Neural cell (in vitro differentiated cells): ENCODE measurements at regions not wholly inside any gene's neighbourhood (a gene's known extent, or its start where the extent isn't known, plus 50 kb on each side); places are given as distances from the start of the nearest gene placed in this dataset.

Experiments used
- H2AFZ ChIP-seq: fragments of 200-600, 300-800 bp; sonication (generic), shearing (Covaris generic); 2 replicates; pipeline ENCODE4 v1.6.0; 2014; ENCODE audit warnings: low read depth, mild to moderate bottlenecking, antibody characterized with exemption, low read length, moderate library complexity
- H3F3A ChIP-seq: fragments of 200-600 bp; shearing (Covaris generic); 2 replicates; pipeline ENCODE4 v1.6.1; 2016; ENCODE audit warnings: mild to moderate bottlenecking, moderate library complexity, mixed read lengths, antibody characterized with exemption, low read length; ENCODE audit not compliant: insufficient read depth, poor library complexity, severe bottlenecking
- H3K27ac ChIP-seq: fragments of 200-600, 300-800 bp; sonication (generic), shearing (Covaris generic); 2 replicates; pipeline ENCODE4 v1.5.1; 2014; ENCODE audit warnings: mild to moderate bottlenecking, low read length, moderate library complexity
- H3K27me3 ChIP-seq: fragments of 300-800, 200-600 bp; sonication (generic), shearing (Covaris generic); 2 replicates; pipeline ENCODE4 v1.6.0; 2014; ENCODE audit warnings: mild to moderate bottlenecking, low read depth, low read length, moderate library complexity; ENCODE audit not compliant: insufficient read depth
- H3K36me3 ChIP-seq: fragments of 300-800, 200-600 bp; sonication (generic), shearing (Covaris generic); 2 replicates; pipeline ENCODE4 v1.5.1; 2014; ENCODE audit warnings: mild to moderate bottlenecking, antibody characterized with exemption, low read length, moderate library complexity; ENCODE audit not compliant: insufficient read depth
- H3K4me2 ChIP-seq: fragments of 300-800, 200-600 bp; sonication (generic), shearing (Covaris generic); 2 replicates; pipeline ENCODE4 v1.6.0; 2014; ENCODE audit warnings: mild to moderate bottlenecking, low read length
- H3K4me3 ChIP-seq: fragments of 300-800, 200-600 bp; sonication (generic), shearing (Covaris generic); 2 replicates; pipeline ENCODE4 v1.5.1; 2014; ENCODE audit warnings: mild to moderate bottlenecking, low read length, moderate library complexity
- H3K79me2 ChIP-seq: fragments of 200-600 bp; shearing (Covaris generic); replicated peaks from 2 replicates; pipeline ENCODE4 v1.6.0; 2014; ENCODE audit warnings: mild to moderate bottlenecking, low read length, moderate library complexity; ENCODE audit not compliant: insufficient read depth
- H3K9ac ChIP-seq: fragments of 300-800, 200-600 bp; sonication (generic), shearing (Covaris generic); 2 replicates; pipeline ENCODE4 v1.6.1; 2016; ENCODE audit warnings: mild to moderate bottlenecking, low read length, mixed read lengths
- H3K9me2 ChIP-seq: fragments of 200-600 bp; shearing (Covaris generic); 2 replicates; pipeline ENCODE4 v1.6.1; 2016; ENCODE audit warnings: mild to moderate bottlenecking, low read length, mixed read lengths; ENCODE audit not compliant: insufficient read depth
- H3K9me3 ChIP-seq: fragments of 200-600, 300-800 bp; sonication (generic), shearing (Covaris generic); 2 replicates; pipeline ENCODE4 v1.6.1; 2016; ENCODE audit warnings: mild to moderate bottlenecking, mixed run types, low read length, moderate library complexity, mixed read lengths
- H4K20me1 ChIP-seq: fragments of 200-600 bp; shearing (Covaris generic); 2 replicates; pipeline ENCODE4 v1.6.1; 2016; ENCODE audit warnings: mild to moderate bottlenecking, mixed run types; ENCODE audit not compliant: insufficient read depth
- EP300 ChIP-seq: fragments of 450-650 bp; conservative IDR thresholded peaks from 2 replicates; pipeline ENCODE4 v1.6.1; 2014; ENCODE audit warnings: antibody characterized with exemption, mild to moderate bottlenecking, moderate library complexity; ENCODE audit not compliant: poor library complexity, severe bottlenecking
- EZH2 ChIP-seq: fragments of 200-600, 300-800 bp; shearing (Covaris generic), sonication (generic); IDR thresholded peaks from 2 replicates; pipeline ENCODE4 v1.6.1; 2014; ENCODE audit warnings: antibody characterized with exemption, low read length, borderline replicate concordance, mild to moderate bottlenecking; ENCODE audit not compliant: insufficient read depth, poor library complexity, severe bottlenecking
- MXI1 ChIP-seq: fragments of 450-650 bp; conservative IDR thresholded peaks from 2 replicates; pipeline ENCODE4 v1.6.1; 2014; ENCODE audit warnings: antibody characterized with exemption, mild to moderate bottlenecking; ENCODE audit not compliant: poor library complexity, severe bottlenecking
- POLR2AphosphoS5 ChIP-seq: IDR thresholded peaks from 2 replicates; pipeline ENCODE4 v1.6.1; 2012
- RAD21 ChIP-seq: fragments of 450-650 bp; conservative IDR thresholded peaks from 2 replicates; pipeline ENCODE4 v1.6.1; 2014; ENCODE audit warnings: antibody characterized with exemption, mild to moderate bottlenecking, moderate library complexity
- SMC3 ChIP-seq: fragments of 450-650 bp; conservative IDR thresholded peaks from 2 replicates; pipeline ENCODE4 v1.6.1; 2014; ENCODE audit warnings: antibody characterized with exemption, mild to moderate bottlenecking, moderate library complexity; ENCODE audit not compliant: poor library complexity
- TAF1 ChIP-seq: IDR thresholded peaks from 2 replicates; pipeline ENCODE4 v1.6.1; 2012; ENCODE audit warnings: low read depth
- TF ChIP-seq, protein P1 (sequence below): fragments of 450-650 bp; IDR thresholded peaks from 2 replicates; pipeline ENCODE4 v1.5.1; 2014; ENCODE audit warnings: antibody characterized with exemption, mild to moderate bottlenecking, moderate library complexity; ENCODE audit not compliant: poor library complexity, severe bottlenecking
- TF ChIP-seq, protein P2 (sequence below): IDR thresholded peaks from 2 replicates; pipeline ENCODE4 v1.6.1; 2012; ENCODE audit warnings: borderline replicate concordance

DNA sequence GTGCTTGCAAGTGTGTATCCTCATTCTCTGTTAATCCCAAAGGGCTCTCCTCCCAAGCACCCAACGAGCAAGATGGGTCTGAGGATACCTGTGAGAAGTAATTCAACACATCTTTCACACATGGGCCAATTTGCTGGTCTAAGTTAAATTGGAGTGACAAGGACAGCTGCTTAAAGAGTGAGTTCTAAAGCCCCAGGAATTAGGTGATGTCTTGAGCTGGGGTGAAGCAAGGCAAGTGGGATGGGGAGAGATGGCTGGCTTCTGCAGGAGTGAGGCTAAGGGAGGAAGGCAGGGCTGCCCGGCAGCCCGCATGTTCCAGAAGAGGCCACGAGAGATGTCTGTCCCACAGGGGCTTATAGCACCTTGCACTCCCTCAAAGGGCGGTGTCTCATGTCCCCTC lies 288.5 kb downstream of the CDH26 start:
- Histone ChIP-seq H3K9me3 (no peaks in the 10 kb centered on the region), H3K27ac (no peak overlapping the region), H3F3A (no peaks in the 10 kb centered on the region), H3K4me3 (no peak overlapping the region), H2AFZ (no peak overlapping the region), H3K9ac (no peak overlapping the region), H3K36me3 (no peaks in the 10 kb centered on the region), H3K9me2 (no peaks in the 10 kb centered on the region), H3K79me2 (no peaks in the 10 kb centered on the region), H3K27me3 (no peaks in the 10 kb centered on the region), H3K4me2 (no peak overlapping the region), H4K20me1 (no peaks in the 10 kb centered on the region)
- TF ChIP-seq POLR2AphosphoS5 (no peak), EZH2 (no peak), SMC3 (no peak), EP300 (no peak), RAD21 (no peak), TAF1 (no peak), MXI1 (no peak)
- TF ChIP-seq, protein P1, sequence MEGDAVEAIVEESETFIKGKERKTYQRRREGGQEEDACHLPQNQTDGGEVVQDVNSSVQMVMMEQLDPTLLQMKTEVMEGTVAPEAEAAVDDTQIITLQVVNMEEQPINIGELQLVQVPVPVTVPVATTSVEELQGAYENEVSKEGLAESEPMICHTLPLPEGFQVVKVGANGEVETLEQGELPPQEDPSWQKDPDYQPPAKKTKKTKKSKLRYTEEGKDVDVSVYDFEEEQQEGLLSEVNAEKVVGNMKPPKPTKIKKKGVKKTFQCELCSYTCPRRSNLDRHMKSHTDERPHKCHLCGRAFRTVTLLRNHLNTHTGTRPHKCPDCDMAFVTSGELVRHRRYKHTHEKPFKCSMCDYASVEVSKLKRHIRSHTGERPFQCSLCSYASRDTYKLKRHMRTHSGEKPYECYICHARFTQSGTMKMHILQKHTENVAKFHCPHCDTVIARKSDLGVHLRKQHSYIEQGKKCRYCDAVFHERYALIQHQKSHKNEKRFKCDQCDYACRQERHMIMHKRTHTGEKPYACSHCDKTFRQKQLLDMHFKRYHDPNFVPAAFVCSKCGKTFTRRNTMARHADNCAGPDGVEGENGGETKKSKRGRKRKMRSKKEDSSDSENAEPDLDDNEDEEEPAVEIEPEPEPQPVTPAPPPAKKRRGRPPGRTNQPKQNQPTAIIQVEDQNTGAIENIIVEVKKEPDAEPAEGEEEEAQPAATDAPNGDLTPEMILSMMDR: no peak
- TF ChIP-seq, protein P2, sequence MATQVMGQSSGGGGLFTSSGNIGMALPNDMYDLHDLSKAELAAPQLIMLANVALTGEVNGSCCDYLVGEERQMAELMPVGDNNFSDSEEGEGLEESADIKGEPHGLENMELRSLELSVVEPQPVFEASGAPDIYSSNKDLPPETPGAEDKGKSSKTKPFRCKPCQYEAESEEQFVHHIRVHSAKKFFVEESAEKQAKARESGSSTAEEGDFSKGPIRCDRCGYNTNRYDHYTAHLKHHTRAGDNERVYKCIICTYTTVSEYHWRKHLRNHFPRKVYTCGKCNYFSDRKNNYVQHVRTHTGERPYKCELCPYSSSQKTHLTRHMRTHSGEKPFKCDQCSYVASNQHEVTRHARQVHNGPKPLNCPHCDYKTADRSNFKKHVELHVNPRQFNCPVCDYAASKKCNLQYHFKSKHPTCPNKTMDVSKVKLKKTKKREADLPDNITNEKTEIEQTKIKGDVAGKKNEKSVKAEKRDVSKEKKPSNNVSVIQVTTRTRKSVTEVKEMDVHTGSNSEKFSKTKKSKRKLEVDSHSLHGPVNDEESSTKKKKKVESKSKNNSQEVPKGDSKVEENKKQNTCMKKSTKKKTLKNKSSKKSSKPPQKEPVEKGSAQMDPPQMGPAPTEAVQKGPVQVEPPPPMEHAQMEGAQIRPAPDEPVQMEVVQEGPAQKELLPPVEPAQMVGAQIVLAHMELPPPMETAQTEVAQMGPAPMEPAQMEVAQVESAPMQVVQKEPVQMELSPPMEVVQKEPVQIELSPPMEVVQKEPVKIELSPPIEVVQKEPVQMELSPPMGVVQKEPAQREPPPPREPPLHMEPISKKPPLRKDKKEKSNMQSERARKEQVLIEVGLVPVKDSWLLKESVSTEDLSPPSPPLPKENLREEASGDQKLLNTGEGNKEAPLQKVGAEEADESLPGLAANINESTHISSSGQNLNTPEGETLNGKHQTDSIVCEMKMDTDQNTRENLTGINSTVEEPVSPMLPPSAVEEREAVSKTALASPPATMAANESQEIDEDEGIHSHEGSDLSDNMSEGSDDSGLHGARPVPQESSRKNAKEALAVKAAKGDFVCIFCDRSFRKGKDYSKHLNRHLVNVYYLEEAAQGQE: no peak

DNA sequence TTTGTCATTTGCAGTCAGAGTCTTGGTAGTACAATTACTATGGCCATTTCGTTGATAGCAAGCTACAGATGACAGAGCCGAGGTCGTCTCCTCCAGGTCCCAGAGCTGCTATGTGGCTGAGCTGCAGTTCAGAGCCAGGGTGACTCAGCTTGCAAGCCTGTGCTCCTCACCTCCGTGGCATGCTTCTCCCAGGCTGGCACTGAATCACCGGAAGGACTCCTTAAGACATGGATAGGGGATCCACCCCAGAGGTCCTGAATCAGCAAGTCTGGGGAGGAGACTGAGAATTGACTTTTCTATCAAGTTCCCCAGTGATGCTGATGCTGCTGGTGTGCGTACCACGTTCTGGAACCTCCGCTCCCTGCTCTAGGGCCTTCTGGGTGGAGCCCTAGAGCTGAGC lies 291.2 kb downstream of the CDH26 start:
- Histone ChIP-seq H3K27me3 (no peaks in the 10 kb centered on the region), H3K4me2 (no peak overlapping the region), H2AFZ (no peak overlapping the region), H3K9ac (no peak overlapping the region), H3K9me3 (no peaks in the 10 kb centered on the region), H3F3A (no peaks in the 10 kb centered on the region), H3K36me3 (no peaks in the 10 kb centered on the region), H3K79me2 (no peaks in the 10 kb centered on the region), H3K27ac (no peak overlapping the region), H3K9me2 (no peaks in the 10 kb centered on the region), H4K20me1 (no peaks in the 10 kb centered on the region), H3K4me3 (no peak overlapping the region)
- TF ChIP-seq EP300 (no peak), SMC3 (no peak), TAF1 (no peak), MXI1 (no peak), EZH2 (no peak)
- TF ChIP-seq, protein P1: no peak
- TF ChIP-seq, protein P2: no peak
